NCI-H446 (cell line): ENCODE measurements at regions not wholly inside any gene's neighbourhood (a gene's known extent, or its start where the extent isn't known, plus 50 kb on each side); places are given as distances from the start of the nearest gene placed in this dataset.

ENCODE experiments used
- DNase-seq, 2 experiments: peaks; one replicate each; lab custom pipeline; 2025; lab: John Stamatoyannopoulos, UW

DNA sequence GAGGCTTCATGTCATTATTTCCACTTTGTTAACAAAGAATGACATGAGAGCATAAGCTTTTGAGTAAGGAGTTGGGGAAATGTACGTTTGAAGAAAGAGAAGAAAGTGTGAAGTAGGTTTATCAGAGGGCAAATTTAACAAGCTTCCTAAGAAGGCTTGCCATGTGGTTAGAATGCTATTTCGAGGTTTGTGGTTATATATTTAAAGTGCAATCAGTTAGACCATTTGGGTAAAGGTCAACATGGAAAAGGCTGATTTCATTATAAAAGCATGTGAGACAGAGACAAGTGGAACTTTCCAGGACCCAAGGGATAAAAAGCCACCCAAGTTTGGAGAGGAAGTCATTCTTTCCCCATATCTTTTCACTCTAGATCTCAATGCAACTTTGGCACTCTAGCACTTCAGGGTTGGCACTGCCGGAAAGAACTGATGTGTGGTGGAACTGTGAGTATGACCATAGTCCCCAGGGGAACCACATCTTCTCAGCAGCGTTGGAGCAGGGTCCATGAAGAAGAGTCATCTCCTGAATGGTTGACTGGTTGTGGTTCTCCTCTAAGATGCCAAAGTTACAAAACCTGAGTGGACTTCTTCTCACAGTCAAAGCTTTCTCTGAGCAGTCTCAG lies 529.9 kb downstream of the MID1IP1 start:
- DNase-seq: no peak

DNA sequence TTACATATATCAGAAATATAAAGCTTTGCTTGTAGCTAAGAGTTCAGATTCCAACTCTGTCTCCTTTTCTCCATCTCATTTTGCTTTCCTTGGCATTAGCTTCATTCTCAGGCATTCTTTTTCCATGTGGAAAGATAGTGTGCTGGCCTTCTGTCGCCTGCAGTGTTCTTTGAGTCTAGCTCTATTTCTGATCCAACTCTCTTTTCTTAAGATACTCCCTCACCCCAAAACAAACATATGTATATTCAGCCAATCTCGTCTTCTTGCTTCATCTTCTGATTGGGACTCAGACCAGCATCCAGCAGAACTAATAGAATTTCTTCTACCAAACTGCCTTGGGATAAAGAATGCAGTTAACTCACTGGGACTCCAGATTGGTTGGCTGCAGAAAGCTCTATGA lies 532.2 kb downstream of the MID1IP1 start:
- no peak for DNase-seq

GRCh38 chrX:39335513-39336235 lies 534.4 kb downstream of the MID1IP1 start:
- no peak for DNase-seq

- peak; percentile 36 to 52 for DNase-seq
Measured at GRCh38 chrX:39336671-39337311, 535.5 kb downstream of the MID1IP1 start.

- peak; percentile 43 to 68 for DNase-seq
Measured at GRCh38 chrX:39337451-39337850, 536.2 kb downstream of the MID1IP1 start.

DNA sequence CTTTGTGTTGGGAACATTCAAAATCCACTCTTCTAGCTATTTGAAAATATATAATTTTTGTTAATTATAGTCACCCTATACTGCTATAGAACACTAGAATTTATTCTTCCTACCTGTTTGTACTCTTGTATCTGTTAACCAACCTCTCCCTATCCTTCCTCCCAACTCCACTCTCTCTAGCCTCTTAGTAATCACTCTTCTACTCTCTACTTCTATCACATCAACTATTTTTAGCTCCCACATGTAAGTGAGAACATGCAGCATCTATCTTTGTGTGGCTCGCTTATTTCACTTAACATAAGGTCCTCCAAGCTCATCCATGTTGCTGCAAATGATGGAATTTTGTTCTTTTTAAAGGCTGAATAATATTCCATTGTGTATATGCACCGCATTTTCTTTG lies 537.3 kb downstream of the MID1IP1 start:
- no peak for DNase-seq

DNA sequence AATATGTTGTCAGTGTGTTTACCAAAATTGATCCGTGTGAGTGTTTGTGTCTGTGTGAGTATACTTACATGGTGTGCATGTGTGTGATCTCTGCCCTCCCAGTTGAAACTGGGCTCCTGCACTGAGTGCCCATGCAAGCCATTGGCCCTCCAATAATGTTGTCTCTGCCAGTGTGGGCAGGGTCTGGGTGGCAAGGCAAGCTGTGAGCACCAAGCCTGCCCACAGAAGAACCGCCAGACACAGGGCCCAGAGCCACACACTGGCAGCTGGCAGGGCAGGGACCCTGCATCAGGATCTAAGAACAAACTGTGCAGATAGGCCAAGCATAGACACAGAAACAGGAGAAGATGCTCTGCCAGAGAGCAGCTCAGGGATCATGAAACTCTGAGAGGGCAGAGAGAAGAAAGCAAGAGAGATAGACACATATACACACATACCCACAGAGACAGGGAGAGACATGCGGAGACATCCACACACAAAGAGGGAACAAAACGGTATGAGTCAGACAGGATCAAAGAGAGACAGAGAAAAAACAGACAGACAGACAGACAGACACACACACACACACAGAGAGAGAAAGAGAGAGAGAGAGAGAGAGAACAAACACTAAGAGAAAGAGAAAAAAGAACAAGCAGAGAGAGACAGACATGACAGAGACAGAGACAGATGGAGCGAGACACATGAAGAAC lies 555.0 kb downstream of the MID1IP1 start:
- no peak for DNase-seq

DNA sequence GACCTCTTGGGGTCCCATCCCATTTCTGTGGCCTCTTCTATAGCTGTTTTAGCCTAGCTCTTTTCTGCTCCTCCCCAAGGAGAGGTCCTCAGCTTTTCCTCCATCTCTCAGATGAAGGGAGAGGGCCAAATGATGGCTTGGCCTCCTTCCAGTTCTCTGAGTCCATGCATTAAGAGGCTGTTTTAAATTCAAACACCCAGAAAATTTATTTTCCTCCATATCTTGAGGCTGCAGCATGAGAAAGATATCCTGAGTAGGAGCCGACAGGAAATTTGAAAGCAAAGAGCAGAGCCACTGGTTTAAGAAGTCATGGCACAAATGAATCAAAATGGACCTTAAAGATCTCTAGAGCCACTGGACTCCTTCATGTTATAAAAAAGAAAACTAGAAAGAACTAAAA lies 558.8 kb downstream of the MID1IP1 start:
- DNase-seq: no peak

DNA sequence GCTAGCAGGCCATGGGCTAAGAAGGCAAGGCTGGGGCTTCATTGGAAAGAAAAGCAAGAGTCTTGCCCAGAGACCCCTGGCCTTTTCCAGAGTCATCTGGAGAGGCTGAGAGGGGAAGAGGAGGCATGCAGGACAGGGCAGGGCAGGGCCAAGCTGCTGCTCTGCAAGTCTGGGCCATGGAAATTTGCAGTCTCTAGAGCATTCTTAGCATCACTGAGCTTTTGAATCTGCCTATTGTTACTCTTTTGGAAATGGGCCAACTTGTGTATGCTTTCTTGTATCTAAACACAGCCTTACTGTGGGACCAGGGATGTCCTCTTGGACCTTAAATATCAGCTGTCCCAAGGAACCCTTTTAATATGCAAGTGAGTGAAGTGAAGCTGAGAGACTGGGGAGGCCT lies 560.5 kb downstream of the MID1IP1 start:
- DNase-seq: no peak

DNA sequence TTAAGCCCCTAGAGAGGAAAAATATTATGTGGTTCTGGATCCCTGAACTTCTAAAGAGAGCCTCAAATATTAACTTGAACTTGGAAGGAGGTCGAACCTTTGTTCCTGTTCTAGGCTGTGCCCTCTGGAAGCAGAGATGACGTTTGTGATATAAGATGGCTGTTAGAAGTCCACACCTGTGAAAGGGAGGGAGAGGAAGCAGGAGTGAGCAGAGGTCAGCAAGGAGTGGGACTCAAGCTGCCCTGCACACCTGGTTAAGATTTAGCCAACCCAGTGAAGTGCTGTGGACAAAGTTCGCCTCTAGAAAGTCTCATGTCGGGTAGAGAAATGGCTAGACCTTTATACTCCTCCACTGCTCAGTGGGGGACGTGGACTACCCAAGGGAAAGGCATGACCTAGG lies 566.2 kb downstream of the MID1IP1 start:
- DNase-seq: no peak

DNA sequence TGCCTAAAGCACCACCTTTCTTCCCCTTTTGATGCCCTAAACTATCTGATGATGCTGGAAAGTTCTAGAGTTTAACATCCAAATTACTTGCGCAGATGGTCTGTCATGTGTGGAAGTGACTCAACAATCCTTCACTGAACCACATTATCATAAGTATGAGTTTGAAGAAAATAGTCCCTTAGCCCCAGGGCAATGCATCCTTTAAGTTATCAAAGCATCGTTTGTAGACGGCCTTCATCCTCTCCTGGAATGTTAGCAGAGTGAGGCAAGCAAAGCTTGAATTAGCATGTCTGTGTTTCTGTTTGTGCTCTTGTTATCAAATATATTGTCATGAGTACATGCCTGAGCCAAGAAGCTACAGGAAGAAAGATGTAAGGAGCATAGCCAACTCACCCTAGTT lies 570.9 kb downstream of the MID1IP1 start:
- DNase-seq: no peak

- DNase-seq: no peak
Measured at GRCh38 chrX:39377157-39377556, 575.9 kb downstream of the MID1IP1 start.

GRCh38 chrX:39377773-39378172 lies 576.5 kb downstream of the MID1IP1 start:
- no peak for DNase-seq

GRCh38 chrX:39381422-39381821 lies 580.2 kb downstream of the MID1IP1 start:
- no peak for DNase-seq

DNA sequence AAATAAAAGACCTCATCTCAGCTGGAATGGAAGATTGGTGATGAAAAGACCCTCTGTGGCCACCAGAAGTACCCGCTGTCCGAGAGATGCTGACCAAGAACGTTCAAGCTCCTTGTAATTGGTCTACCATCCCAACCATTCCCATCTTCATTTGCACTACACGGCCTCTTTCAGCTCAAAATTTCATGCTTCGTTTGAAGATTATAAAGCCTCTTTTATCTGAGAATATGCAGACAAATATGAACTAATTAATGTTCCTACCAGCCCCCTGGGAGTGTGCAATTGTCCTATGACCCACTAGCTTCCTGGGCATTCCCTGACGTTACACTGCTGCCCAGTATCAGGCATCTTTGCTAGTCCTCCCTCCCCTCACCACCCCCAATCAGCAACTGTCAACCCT lies 583.7 kb downstream of the MID1IP1 start:
- DNase-seq: no peak

- DNase-seq: no peak
Measured at GRCh38 chrX:39388730-39389129, 587.5 kb downstream of the MID1IP1 start.

- DNase-seq: peak in 1 of 2 experiments; percentile 44
Measured at GRCh38 chrX:39396358-39396995, 595.2 kb downstream of the MID1IP1 start.

DNA sequence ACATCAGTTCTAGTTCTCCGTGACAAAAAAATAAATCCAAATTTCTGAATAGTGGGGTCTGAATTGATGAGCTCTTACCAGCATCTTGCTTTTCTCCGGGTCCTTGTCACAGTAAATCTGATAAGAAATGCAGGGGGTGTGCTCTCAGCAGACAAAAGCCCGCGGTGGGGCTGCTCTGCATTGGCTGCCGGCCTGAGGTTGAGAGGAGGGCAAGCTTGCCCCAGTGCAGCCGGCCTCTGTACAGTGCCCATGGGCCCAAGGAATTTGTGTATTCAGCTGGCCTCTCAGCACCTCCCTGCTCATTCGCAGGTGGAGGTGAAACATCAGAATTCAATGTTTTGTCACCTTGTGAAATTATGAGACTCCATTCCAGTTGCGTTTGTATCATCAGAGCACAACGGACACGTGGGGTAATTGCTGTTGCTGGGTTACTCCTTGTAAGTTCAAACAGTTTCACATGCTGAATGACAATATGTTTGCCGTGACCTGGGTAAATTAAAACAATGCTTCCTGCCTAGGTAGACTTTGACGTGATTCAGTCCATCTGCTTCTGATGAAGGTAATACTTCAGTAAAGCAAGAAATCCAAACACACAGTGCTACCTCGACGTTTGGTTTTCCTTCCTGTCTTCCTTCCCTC lies 596.4 kb downstream of the MID1IP1 start:
- DNase-seq: no peak

DNA sequence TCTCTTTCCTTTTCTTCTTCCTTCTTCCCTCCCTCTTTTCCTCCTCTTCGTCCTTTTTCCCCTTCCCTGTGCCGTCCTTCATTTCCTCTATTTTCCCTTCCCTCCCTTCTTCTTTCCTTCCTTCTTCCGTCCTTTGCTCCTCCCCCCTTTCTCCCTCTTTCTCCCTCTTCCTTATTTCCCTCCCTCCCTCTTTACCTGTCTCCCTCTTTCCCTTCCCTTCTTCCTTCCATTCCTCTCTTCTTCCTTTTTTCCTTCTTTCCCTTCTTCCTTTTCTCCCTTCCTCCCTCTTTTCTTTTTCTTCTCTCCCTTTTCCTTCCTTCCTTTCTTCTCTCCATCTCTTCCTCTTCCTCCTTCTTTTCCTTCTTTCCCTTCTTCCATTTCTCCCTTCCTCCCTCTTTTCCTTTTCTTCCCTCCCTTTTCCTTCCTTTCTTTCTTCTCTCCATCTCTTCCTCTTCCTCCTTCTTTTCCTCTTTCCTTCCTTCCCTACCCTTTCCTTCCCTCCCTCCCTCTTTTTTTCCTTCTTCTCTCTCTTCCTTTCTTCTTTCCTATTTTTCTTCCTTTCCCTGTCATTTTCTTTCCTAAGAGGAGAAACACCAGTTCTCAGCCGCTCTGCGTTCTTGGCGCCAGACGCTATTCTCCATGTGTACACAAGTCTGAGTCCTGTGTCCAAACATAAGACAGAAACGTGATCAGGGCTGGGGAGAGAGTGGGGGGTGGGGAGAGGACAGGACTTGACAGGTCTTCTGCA lies 597.1 kb downstream of the MID1IP1 start:
- DNase-seq: no peak

DNA sequence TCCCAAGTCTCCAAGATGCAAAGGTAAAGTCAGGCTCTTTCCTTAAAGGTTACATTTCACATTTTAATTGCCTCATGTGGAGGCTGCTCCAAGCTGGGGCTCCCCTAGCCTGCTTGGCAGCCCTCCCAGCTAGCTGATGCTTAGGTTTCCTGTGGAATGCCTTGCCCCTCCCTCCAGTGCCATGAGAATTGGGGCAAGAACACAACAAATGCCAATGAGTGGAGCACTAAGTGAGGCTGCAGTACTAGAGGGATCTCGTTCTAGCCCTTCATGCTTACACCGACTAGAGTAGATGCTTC lies 597.7 kb downstream of the MID1IP1 start:
- DNase-seq: peak in 1 of 2 experiments; percentile 26

GRCh38 chrX:39399387-39399786 lies 598.1 kb downstream of the MID1IP1 start:
- no peak for DNase-seq
